ENCODE measurements at regions not wholly inside any gene's neighbourhood (a gene's known extent, or its start where the extent isn't known, plus 50 kb on each side); places are given as distances from the start of the nearest gene placed in this dataset.
"Not testable (repeated sequence)": the region's sequence is repeated elsewhere in the genome, so short reads cannot be mapped to it uniquely, and the experiment has no call there.

GRCh38 chr14:103186909-103187586 lies 63.8 kb downstream of the TNFAIP2 start:
- DNase-seq = no peak

- no peak for DNase-seq
Observed at GRCh38 chr14:103187911-103188310, 64.7 kb downstream of the TNFAIP2 start.

GRCh38 chr14:103188810-103189480 lies 65.7 kb downstream of the TNFAIP2 start:
- peak in 1 of 56 donors; percentile 35 for DNase-seq

- no peak for DNase-seq
Observed at GRCh38 chr14:103189481-103190470, 66.5 kb downstream of the TNFAIP2 start.

- no peak for DNase-seq
Observed at GRCh38 chr14:103190741-103191140, 67.5 kb downstream of the TNFAIP2 start.

GRCh38 chr14:103191844-103192243 lies 68.6 kb downstream of the TNFAIP2 start:
- DNase-seq = no peak

- no peak for DNase-seq
Observed at GRCh38 chr14:103192246-103192840, 69.1 kb downstream of the TNFAIP2 start.

- DNase-seq = not testable (repeated sequence)
Observed at GRCh38 chr14:103192861-103193260, 69.6 kb downstream of the TNFAIP2 start.

- DNase-seq = not testable (repeated sequence)
Observed at GRCh38 chr14:103193491-103193890, 70.2 kb downstream of the TNFAIP2 start.

GRCh38 chr14:103194256-103195045 lies 71.2 kb downstream of the TNFAIP2 start:
- no peak for DNase-seq

- no peak for DNase-seq
Observed at GRCh38 chr14:103195828-103196615, 72.8 kb downstream of the TNFAIP2 start.

GRCh38 chr14:103196716-103197115 lies 73.5 kb downstream of the TNFAIP2 start:
- no peak for DNase-seq

- no peak for DNase-seq
Observed at GRCh38 chr14:103198131-103199105, 75.2 kb downstream of the TNFAIP2 start.

GRCh38 chr14:103199124-103199523 lies 75.9 kb downstream of the TNFAIP2 start:
- DNase-seq = no peak

GRCh38 chr14:103201801-103202200 lies 78.5 kb downstream of the TNFAIP2 start:
- DNase-seq = no peak

GRCh38 chr14:103204852-103205540 lies 81.7 kb downstream of the TNFAIP2 start:
- no peak for DNase-seq

GRCh38 chr14:103205541-103205906 lies 82.3 kb downstream of the TNFAIP2 start:
- no peak for DNase-seq

- no peak for DNase-seq
Observed at GRCh38 chr14:103206023-103206481, 82.8 kb downstream of the TNFAIP2 start.

Data from nucleus accumbens (tissue), 56 donors.